ENCODE measurements at regions not wholly inside any gene's neighbourhood (a gene's known extent, or its start where the extent isn't known, plus 50 kb on each side); places are given as distances from the start of the nearest gene placed in this dataset.

- DNase-seq = no peak
Measured at GRCh38 chr5:4984461-4984860, 155.7 kb upstream of the ADAMTS16 start.

- no peak for DNase-seq
Measured at GRCh38 chr5:4987431-4987830, 152.7 kb upstream of the ADAMTS16 start.

- DNase-seq = no peak
Measured at GRCh38 chr5:4989118-4989517, 151.0 kb upstream of the ADAMTS16 start.

GRCh38 chr5:4990017-4990416 lies 150.1 kb upstream of the ADAMTS16 start:
- DNase-seq = no peak

GRCh38 chr5:4990462-4990861 lies 149.7 kb upstream of the ADAMTS16 start:
- no peak for DNase-seq

- DNase-seq = no peak
Measured at GRCh38 chr5:4991925-4992324, 148.2 kb upstream of the ADAMTS16 start.

- no peak for DNase-seq
Measured at GRCh38 chr5:4995014-4995413, 145.1 kb upstream of the ADAMTS16 start.

- DNase-seq = no peak
Measured at GRCh38 chr5:5005353-5005752, 134.8 kb upstream of the ADAMTS16 start.

- DNase-seq = no peak
Measured at GRCh38 chr5:5006548-5006947, 133.6 kb upstream of the ADAMTS16 start.

GRCh38 chr5:5009240-5009639 lies 130.9 kb upstream of the ADAMTS16 start:
- no peak for DNase-seq

GRCh38 chr5:5011151-5011550 lies 129.0 kb upstream of the ADAMTS16 start:
- no peak for DNase-seq

- DNase-seq = no peak
Measured at GRCh38 chr5:5014586-5015235, 125.4 kb upstream of the ADAMTS16 start.

- DNase-seq = no peak
Measured at GRCh38 chr5:5017827-5018577, 122.1 kb upstream of the ADAMTS16 start.

- no peak for DNase-seq
Measured at GRCh38 chr5:5018578-5018970, 121.6 kb upstream of the ADAMTS16 start.

- DNase-seq = no peak
Measured at GRCh38 chr5:5021436-5021835, 118.7 kb upstream of the ADAMTS16 start.

GRCh38 chr5:5025098-5025773 lies 114.9 kb upstream of the ADAMTS16 start:
- no peak for DNase-seq

GRCh38 chr5:5025774-5026408 lies 114.2 kb upstream of the ADAMTS16 start:
- peak; percentile 26 for DNase-seq

- no peak for DNase-seq
Measured at GRCh38 chr5:5026409-5026785, 113.7 kb upstream of the ADAMTS16 start.

- no peak for DNase-seq
Measured at GRCh38 chr5:5031665-5032064, 108.5 kb upstream of the ADAMTS16 start.

GRCh38 chr5:5037674-5038073 lies 102.5 kb upstream of the ADAMTS16 start:
- no peak for DNase-seq

- DNase-seq = no peak
Measured at GRCh38 chr5:5039918-5040317, 100.2 kb upstream of the ADAMTS16 start.

GRCh38 chr5:5040712-5041111 lies 99.4 kb upstream of the ADAMTS16 start:
- DNase-seq = no peak

- DNase-seq = no peak
Measured at GRCh38 chr5:5042806-5043205, 97.3 kb upstream of the ADAMTS16 start.

GRCh38 chr5:5043346-5043745 lies 96.8 kb upstream of the ADAMTS16 start:
- DNase-seq = no peak
